DMS153 treated with DMSO at 0.1 percent for 48 hours (cell line): ENCODE measurements at regions not wholly inside any gene's neighbourhood (a gene's known extent, or its start where the extent isn't known, plus 50 kb on each side); places are given as distances from the start of the nearest gene placed in this dataset.
"Not testable (repeated sequence)": the region's sequence is repeated elsewhere in the genome, so short reads cannot be mapped to it uniquely, and the experiment has no call there.

ENCODE experiments used
- DNase-seq: peaks from one replicate; lab custom pipeline; 2025; ENCODE audit not compliant: unreplicated experiment; lab: John Stamatoyannopoulos, UW

DNA sequence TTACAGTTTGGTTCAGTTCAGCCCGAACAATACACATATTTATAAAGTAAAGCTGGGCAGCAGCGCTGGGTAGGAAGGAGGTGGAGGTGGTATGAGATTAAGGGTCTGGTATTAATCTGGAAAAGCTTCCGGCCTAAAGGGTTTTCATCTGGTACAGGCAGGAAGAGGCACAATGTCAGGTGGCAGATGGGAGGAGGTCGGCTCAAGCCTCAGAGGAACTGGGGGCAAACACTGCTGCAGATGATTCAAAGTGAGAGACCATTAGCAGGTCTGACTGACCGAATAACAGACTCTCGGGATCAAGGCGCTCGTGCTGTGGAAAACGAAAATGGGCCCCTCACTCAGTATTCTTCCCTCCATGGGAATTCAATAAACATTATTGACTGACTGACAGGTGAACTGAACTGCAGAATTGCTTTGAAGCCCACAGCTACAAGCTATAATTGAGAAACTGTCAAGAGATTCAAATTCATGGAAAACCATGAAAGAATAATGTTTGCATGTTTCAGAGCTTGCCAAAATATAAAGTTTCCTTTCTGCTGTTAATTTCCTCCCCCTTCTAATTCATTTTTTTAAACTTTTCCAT is 75.3 kb downstream of the TMEM167A start:
- no peak for DNase-seq

DNA sequence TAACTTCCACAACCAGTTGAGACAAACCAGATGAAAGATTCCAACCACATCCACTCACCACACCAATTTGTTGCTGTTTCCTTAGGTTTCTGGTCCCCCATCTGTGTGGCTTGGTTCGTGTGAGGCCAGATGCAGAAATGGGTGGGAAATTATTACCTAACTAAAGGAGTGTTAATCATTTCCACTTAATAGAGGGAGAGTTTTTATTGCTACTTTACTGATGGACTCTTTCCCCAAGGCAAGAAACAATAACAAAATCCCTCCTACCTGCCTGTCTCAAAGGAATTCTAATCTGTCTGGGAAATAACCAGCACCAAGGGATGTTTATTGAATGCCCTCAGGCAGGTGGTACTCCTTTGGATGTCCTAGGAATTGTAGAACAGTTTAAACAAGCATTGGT is 76.3 kb downstream of the TMEM167A start:
- DNase-seq: no peak

DNA sequence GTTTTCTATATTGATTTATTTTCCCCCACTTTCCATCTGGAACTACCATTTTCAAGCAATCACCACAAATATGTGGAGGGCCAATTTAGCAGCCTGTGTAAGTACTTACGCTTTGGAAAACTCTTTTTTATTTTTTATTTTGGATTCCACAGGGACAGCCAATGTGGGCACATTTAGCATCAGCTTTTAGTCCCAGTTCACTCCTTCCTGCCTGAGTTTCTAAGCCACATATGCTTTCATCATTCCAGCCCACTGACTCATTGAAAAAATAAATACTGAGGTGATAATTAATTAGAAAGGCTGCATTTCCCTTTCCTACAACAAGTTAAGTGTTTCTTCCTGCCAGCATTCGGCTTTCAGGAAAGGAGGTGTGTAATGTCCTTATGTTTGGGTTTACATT is 76.8 kb downstream of the TMEM167A start:
- DNase-seq: no peak

DNA sequence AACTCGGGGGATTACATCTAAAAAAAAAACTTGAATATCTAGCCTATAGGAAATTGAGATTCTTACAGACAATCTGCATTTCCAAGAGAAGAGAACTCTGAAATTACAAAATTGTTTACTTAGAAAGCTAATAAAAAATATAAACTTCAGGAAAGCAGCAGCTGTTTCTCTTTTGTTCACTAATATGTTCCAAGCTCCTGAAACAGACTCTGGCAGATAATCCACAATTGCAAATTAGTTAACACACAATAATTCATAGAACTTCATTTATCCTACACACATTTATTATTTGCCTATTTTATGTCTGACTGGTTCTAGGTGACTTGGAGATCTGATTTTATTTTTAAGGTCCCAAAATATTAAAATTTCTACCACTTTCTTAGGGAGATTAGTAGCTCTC is 83.8 kb downstream of the TMEM167A start:
- no peak for DNase-seq

DNA sequence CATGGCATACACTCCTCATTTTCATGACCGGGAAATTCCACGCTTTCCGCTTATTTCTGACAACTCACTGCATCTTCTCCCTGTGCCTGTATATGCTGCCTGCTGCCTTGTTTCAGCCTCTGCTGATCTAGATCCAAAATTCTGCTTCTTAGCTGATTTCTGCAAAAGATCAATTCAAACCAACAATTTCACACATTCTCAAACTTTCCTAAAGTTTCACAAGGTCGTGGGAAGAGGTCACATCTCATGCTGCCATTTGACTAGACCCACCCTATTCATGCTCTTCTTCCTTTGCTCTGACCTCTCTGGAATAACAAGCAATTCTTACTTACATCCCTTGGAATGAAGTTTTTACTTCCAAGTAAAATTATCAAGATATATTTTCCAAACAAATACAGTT is 84.5 kb downstream of the TMEM167A start:
- DNase-seq: no peak

DNA sequence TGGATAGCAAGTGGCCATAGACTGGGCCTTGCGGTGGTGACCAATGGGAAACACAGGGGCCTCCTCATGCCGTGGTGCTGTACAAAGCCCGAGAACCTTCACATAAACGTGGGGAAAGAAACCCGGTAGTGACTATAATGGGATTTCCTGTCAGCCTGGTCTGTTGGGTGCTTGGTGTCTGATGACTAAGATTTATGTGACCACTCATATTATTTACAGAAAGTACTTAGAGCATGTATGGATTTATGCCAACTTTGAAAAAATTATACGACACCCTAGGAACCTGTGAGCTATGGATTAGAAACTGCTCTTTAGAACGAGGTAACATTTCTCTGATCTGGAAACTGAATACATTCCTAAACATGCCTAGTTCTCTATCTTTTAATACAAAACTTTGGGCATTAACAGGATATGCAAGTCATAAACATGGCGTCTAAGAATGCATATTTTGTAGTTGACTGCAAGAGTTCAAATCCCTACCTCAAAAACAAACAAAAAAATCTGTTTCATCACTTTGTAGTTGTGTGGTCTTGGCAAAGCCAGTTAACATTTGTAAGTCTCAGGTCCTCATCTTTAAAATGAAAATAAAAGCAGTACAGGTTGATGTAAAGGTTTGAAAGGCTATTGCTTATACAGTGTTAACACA is 85.4 kb downstream of the TMEM167A start:
- no peak for DNase-seq

DNA sequence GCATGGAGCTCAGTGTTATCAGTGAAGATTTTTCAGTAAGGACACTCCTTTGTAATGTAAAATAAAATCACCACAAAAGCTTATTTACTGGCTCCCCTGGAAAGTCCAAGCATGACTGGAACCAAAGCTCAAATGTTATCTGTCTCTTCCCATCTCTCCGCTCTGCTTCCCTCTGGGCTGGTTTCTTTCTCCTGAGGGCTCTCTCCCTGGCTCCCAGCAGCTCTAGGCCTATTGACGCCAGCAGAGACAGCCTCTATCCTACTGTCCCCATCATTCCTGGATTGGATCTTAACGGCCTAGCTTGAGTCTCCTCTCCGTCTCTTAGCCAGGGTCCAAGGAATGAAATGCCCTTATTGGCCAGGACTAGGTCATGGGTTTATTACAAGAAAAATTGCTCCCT is 86.1 kb downstream of the TMEM167A start:
- DNase-seq: no peak

DNA sequence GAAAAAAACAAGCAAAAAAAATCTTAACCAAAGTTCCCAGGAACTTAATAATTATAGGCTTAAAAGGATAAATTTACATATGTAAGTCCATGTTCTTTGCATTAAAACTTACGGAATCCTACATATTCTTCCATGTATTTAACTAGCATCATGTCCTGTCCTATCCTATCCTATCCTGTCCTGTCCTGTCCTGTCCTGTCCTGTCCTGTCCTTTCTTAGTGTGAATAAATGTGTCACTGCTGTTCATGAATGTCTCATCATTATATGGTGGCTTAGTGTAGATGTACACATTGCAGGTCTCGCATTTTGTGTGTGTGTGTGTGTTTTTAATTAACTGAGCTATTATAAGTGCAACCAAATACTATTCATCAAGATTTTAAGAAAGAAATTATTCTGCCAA is 90.0 kb downstream of the TMEM167A start:
- no peak for DNase-seq

DNA sequence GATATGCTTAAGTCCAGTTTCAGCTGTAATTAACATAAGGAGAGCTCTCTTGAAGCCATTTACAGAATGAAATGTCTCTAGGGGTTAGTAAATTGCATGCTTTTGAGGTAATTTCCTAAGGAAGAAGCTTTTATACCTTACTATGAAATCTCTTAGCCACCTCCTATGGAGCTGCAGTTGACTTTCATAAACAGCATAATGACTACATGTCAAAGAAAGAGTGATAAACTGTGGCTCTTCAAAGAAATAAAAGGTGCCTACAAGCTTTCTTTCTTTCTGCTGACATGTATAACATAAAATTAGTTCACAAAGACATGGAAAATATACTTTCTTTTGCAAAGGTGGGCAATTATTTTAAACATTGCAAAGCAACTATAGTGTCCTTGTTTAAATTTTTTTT is 90.8 kb downstream of the TMEM167A start:
- no peak for DNase-seq

DNA sequence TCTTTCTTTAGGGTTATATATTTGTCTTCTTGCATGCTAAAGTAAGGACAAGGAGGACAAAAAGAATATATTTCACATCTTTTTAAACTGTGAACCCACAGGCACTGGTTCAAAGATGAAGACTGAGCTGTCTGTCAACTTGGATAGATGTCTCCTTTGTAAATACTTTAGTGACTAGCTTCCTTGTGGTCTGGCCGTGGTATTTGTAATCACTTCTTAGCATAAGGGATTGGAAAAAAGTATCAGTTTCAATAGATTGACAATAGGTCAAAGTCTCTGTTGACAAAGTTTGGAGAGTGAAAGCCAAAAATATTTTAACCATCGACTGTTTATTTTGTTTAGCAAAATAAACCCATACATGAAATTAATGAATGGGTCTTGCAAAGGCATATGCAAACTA is 91.4 kb downstream of the TMEM167A start:
- DNase-seq: no peak

DNA sequence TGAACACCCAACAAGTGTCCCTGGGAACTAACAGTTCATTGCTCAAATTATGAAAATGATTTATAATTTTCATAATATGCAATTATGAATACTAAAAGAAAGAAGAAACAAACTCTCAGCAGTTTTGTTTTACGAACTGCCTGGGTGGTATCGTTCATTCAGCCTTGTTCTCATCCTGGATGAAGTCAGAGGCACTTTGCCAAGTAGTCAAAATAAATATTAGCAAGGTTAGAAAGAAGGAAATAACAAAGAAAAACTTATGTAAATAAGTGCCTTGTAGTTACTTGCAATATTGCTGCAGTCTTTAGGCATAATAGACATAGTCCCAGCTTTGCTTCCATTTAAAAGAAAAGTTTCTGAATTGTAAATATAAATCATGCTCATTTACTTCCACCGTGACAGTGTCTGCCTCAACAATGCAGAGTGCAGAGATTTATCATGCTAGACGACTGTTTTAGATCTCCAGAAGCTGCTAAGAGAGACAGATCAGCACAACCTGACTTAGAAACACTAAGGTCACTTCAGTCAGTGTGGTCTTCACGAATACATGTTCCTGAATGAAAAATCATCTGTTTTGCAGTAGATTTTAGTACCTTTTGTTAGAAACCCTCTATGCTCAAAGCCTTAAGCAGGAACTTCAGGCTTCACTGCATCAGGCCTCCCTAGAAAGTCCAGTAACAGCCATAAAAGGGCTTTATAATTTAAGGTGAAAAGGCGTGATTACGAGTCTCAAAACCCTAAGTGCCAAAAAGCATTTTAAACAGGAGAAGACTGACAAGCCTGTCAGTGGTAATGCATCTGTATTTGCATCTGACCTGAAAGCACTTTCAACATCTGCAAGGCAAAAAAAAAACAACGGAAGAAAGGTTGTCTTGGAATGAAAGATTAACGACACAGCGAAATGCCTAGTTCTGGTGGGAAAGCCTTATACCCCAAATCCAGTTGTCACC is 92.1 kb downstream of the TMEM167A start:
- no peak for DNase-seq

DNA sequence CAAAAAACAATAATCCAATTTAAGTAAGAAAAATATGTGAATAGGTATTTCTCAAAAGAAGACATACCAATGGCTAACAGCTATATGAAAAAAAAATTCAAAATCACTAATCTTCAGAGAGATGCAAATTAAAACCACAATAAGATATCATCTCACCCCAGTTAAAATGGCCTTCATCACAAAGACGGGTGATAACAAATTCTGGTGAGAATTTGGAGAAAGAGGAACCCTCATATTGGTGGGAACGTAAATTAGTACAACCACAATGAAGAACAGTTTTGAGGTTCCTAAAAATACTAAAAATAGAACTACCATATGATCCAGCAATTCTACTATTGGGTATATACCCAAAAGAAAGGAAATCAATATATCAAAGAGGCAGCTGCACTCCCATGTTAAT is 94.3 kb downstream of the TMEM167A start:
- no peak for DNase-seq

DNA sequence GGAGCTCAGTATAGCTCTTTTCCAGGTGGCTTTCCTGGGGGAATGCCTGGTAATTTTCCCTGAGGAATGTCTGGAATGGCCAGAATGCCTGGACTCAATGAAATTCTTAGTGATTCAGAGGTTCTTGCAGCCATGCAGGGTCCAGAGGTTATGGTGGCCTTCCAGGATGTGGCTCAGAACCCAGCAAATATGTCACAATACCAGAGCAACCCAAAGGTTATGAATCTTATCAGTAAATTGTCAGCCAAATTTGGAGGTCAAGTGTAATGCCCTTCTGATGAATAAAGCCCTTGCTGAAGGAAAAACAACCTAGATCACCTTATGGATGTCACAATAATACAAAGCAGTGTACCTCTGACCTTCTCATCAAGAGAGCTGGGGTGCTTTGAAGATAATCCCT is 100.3 kb downstream of the TMEM167A start:
- DNase-seq: not testable (repeated sequence)

DNA sequence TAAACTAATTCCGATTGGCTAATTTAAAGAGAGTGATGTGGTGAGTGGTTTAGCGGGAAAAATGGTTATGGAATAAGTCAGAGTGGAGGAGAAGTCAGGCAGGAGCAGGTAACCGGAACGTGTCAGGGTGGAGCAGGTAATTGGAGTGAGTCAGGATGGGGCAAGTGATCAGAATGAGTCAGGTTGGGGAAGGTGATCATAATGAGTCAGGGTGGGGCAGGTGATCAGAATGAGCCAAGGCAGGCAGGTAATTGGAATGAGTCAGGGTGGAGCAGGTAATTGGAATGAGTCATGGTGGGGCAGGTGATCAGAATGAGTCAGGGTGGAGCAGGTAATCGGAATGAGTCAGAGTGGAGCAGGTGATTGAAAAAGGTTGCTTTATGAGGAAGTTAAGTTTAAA is 101.4 kb downstream of the TMEM167A start:
- no peak for DNase-seq

DNA sequence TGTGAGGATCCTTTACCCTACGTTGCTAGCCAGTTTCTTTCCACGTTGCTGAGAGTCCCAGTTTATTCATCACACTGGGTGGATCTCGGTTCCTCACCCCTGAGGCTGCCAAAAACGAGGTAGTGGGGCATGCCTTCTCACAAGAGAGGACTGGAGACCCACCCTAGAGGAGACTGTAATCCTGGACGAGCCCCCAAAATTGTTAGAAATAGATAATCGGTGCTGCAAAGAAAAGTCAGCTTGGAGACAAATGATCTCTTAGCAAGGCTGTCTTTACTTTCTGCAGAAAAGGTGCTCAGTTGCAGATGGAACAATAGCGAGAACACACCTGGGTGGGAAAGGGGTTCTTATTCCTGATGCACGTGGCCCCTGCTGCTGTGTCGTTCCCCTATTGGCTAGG is 101.8 kb downstream of the TMEM167A start:
- no peak for DNase-seq

DNA sequence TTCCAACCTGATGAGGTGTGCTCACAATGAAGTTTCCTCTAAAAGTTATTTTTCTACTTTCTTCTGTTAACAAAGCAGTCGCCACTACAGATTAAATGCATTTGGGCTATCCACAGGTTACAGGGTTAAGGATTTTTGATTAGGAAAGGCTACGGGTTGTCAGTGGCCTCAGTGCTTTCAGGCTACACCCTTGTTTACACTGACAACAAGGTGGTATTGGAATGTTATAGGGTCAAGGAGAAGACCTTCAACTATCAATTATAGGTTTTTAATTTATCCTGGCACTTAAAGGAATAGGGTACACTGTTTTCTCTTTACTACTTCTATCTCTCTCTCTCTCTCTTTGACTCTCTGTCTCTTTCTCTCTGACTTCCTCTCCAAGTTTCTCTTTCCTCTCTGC is 102.8 kb downstream of the TMEM167A start:
- not testable (repeated sequence) for DNase-seq

DNA sequence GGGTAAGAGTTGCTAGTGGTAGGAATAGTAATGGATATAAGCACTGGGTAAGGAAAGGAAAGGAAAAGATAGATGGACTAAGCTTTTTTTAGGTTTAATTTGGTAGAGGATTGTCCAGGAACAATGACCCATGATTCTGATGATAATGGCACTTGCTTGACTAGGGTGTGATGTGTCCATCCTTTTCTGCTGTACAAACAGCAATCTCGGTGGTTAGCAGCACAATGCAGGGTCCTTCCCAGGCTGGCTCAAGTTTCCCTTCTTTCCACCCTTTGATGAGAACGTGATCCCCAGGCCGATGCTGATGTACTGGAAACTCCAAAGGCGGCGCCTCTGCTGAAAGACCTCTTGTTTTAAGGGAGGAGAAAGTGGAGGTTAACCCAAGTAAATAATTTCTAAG is 105.3 kb downstream of the TMEM167A start:
- DNase-seq: no peak

DNA sequence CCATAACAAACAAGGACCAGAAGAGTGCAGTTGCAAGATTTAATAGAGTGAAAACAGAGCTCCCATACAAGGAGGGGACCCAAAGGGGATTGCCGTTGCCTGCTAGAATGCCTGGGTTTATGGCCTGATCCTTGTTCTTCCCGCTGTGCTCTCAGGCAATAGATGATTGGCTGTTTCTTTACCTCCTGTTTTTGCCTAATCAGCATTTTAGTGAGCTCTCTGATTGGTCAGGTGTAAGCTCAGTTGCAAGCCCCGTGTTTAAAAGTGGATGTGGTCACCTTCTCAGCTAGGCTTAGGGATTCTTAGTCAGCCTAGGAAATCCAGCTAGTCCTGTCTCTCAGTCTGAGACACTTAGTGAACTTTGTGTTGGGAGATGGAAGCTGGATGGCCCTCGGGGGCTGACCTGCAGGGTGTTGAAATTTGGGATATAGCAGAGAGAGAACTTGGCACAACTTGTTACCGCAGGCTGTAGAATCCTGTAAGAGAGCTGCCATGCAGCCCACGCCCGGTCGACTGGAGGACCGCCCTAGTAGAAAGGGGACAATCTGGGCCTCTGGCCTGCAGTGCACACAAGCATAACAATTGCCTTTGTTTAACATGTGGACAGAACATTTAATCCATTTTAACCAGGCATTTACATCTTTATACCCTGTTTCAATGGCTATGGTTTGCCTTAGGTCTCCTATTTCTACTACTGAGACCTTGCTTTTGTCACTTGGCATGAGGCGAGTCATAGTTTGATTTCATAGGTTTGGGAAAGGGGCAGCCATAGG is 106.0 kb downstream of the TMEM167A start:
- not testable (repeated sequence) for DNase-seq

DNA sequence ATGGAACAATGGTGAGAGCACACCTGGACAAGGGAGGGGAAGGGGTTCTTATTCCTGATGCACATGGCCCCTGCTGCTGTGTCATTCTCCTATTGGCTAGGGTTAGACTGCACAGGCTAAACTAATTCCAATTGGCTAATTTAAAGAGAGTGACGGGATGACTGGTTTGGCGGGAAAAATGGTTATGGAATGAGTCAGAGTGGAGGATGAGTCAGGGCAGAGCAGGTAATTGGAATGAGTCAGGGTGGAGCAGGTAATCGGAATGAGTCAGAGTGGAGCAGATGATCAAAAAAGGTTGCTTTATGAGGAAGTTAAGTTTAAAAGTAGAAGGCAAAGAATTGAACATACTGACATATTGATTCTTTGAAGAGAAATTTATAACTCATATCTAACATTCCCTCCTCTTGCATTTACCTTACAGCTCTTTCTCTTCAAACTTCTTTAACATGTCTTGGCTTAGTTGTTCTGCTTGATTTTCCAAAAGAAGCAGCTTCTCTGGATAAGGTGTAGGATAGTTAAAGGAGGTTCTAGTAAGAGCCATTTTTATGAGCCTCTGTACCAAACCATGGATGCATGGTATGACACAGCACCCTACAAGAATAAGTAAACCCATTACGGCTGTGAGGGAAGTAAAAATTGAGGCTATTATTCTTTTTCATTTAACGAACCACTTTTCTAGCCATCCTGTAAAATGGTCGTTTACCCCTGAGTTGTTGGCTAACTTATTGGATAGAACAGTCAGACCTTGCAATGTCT is 107.8 kb downstream of the TMEM167A start:
- DNase-seq: not testable (repeated sequence)

DNA sequence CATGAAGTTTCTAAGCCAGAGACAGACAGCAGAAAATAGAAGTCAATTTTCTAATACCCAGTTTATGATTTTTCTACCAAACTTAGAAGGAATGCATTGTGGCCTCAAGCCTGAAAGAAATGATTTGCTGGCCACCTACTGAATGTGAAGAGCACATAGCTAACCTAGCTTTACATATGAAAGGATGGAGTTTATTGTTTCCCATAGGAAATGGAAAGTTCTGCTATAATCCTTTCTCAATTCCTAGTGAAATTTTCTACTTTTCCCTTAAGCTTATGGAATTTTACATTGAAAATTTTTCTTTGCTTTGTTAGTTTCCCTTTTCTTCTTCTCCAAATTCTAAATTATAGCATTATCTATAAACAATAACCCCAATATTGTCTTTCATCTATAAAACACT is 110.1 kb downstream of the TMEM167A start:
- DNase-seq: no peak

DNA sequence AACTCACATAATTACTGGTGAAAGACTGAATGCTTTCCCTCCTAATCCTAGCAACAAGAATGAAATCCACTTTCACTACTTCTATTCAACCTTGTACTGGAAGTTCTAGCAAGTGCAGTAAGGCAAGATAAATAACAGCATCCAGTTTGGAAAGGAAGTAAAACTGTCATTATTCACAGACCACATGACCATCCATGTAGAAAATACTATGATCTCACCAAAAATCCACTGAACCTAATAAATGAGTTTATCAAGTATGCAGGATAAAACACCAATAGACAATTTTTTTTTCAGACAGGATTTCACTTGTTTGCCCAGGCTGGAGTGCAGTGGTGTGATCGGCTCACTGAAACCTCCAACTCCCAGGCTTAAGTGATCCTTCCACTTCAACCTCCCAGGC is 117.7 kb downstream of the TMEM167A start:
- no peak for DNase-seq
